Fibroblast of the aortic adventitia (primary cell): ENCODE measurements at regions not wholly inside any gene's neighbourhood (a gene's known extent, or its start where the extent isn't known, plus 50 kb on each side); places are given as distances from the start of the nearest gene placed in this dataset.

ENCODE experiments used
- DNase-seq: peaks from one replicate; pipeline ENCODE4 v3.0.0-alpha.2; 2010; ENCODE audit warnings: low read depth
- H3K4me3 ChIP-seq: 2 replicates; pipeline ENCODE4 v1.5.1; 2011; ENCODE audit warnings: low read depth, mild to moderate bottlenecking, control low read depth, low read length, moderate library complexity
- CTCF ChIP-seq: IDR thresholded peaks from 2 replicates; pipeline ENCODE4 v1.5.1; 2011; ENCODE audit warnings: mild to moderate bottlenecking, low read length, control low read depth, inconsistent platforms; ENCODE audit not compliant: insufficient read depth

GRCh38 chr16:35746281-35746962 lies 2287.0 kb downstream of the TP53TG3F start:
- DNase-seq = no peak
- H3K4me3 ChIP-seq = no peak overlapping the region
- no peak for TF ChIP-seq CTCF

GRCh38 chr16:35746963-35747657 lies 2287.7 kb downstream of the TP53TG3F start:
- TF ChIP-seq CTCF = no peak
- H3K4me3 ChIP-seq = no peak overlapping the region
- no peak for DNase-seq

GRCh38 chr16:35747658-35748455 lies 2288.4 kb downstream of the TP53TG3F start:
- DNase-seq = no peak

GRCh38 chr16:35748621-35749252 lies 2289.3 kb downstream of the TP53TG3F start:
- TF ChIP-seq CTCF = no peak
- no peak overlapping the region for H3K4me3 ChIP-seq
- DNase-seq = no peak

More at GRCh38 chr16:35747658-35748455, 2288.4 kb downstream of the TP53TG3F start:
- H3K4me3 ChIP-seq = no peak overlapping the region
- TF ChIP-seq CTCF = no peak

- no peak for DNase-seq
- TF ChIP-seq CTCF = no peak
- no peak overlapping the region for H3K4me3 ChIP-seq
These were observed 2290.1 kb downstream of the TP53TG3F start for GRCh38 chr16:35749253-35750141.

- TF ChIP-seq CTCF = no peak
- DNase-seq = no peak
These were observed 2290.8 kb downstream of the TP53TG3F start for GRCh38 chr16:35750157-35750689.

More at GRCh38 chr16:35750157-35750689, 2290.8 kb downstream of the TP53TG3F start:
- no peak overlapping the region for H3K4me3 ChIP-seq
